ENCODE measurements at regions not wholly inside any gene's neighbourhood (a gene's known extent, or its start where the extent isn't known, plus 50 kb on each side); places are given as distances from the start of the nearest gene placed in this dataset.

- H3K27me3 ChIP-seq (replicated peaks in 1 of 7): no peaks in the 10 kb centered on the region
- H3K4me3 ChIP-seq: no peak overlapping the region
- 74 to 92% (median 82%) methylated on average over 2 of the region's 2 CpGs for WGBS, 5 donors
These were observed 617.9 kb upstream of the POT1 start for GRCh38 chr7:125547505-125547904.

GRCh38 chr7:125530553-125530952 is 600.9 kb upstream of the POT1 start:
- whole genome bisulfite sequencing, 5 donors: 67 to 90% (median 80%) methylated on average over 1 of the region's 1 CpG
- Histone ChIP-seq H3K4me1 (no peaks in the 10 kb centered on the region), H3K36me3 (no peaks in the 10 kb centered on the region), H3K9me3 (peaks cover 0 to 8% (median 0%) of the 10 kb centered on the region in 8 donors), H3K27me3 (replicated peaks in 1 of 7) (no peaks in the 10 kb centered on the region), H3K4me3 (no peak overlapping the region), H3K27ac (no peak overlapping the region)
- intact Hi-C loops (cut with DNase I; ENCODE audit: low total_unique reads): no loop called here
- TF ChIP-seq POLR2AphosphoS5 (IDR thresholded peaks at IDR 0.05): no peak
- no peak for TF ChIP-seq POLR2A (IDR thresholded peaks at IDR 0.05)
- no peak for TF ChIP-seq CTCF (IDR thresholded peaks at IDR 0.05 in 8 of 11, conservative IDR thresholded peaks at IDR 0.05 in 3 of 11)
- DNase-seq: no peak

More at GRCh38 chr7:125547505-125547904, 617.9 kb upstream of the POT1 start:
- Histone ChIP-seq H3K9me3 (no peaks in the 10 kb centered on the region), H3K27ac (no peak overlapping the region), H3K36me3 (no peaks in the 10 kb centered on the region), H3K4me1 (no peaks in the 10 kb centered on the region)
- intact Hi-C loops (cut with DNase I; ENCODE audit: low total_unique reads): no loop called here
- TF ChIP-seq CTCF (IDR thresholded peaks at IDR 0.05 in 8 of 11, conservative IDR thresholded peaks at IDR 0.05 in 3 of 11): no peak
- no peak for TF ChIP-seq POLR2A (IDR thresholded peaks at IDR 0.05)
- TF ChIP-seq POLR2AphosphoS5 (IDR thresholded peaks at IDR 0.05): no peak
- no peak for DNase-seq

GRCh38 chr7:125529249-125529648 is 599.6 kb upstream of the POT1 start:
- Histone ChIP-seq H3K9me3 (peaks cover 0 to 2% (median 0%) of the 10 kb centered on the region in 8 donors), H3K36me3 (no peaks in the 10 kb centered on the region), H3K4me3 (no peak overlapping the region), H3K4me1 (no peaks in the 10 kb centered on the region), H3K27ac (no peak overlapping the region), H3K27me3 (replicated peaks in 1 of 7) (no peaks in the 10 kb centered on the region)
- 78 to 90% (median 84%) methylated on average over 1 of the region's 1 CpG for WGBS, 5 donors
- intact Hi-C loops (cut with DNase I; ENCODE audit: low total_unique reads): no loop called here
- TF ChIP-seq POLR2AphosphoS5 (IDR thresholded peaks at IDR 0.05): no peak
- no peak for TF ChIP-seq POLR2A (IDR thresholded peaks at IDR 0.05)
- TF ChIP-seq CTCF (IDR thresholded peaks at IDR 0.05 in 8 of 11, conservative IDR thresholded peaks at IDR 0.05 in 3 of 11): no peak
- no peak for DNase-seq

- DNase-seq: no peak
- H3K36me3 ChIP-seq: no peaks in the 10 kb centered on the region
- H3K4me1 ChIP-seq: no peaks in the 10 kb centered on the region
- no peak overlapping the region for H3K27ac ChIP-seq
- WGBS, 5 donors: 72 to 79% (median 78%) methylated on average over 5 of the region's 5 CpGs
- no peak overlapping the region for H3K4me3 ChIP-seq
- H3K27me3 ChIP-seq (replicated peaks in 1 of 7): no peaks in the 10 kb centered on the region
- intact Hi-C loops (cut with DNase I; ENCODE audit: low total_unique reads): no loop called here
- no peak for TF ChIP-seq POLR2A (IDR thresholded peaks at IDR 0.05)
- TF ChIP-seq CTCF (IDR thresholded peaks at IDR 0.05 in 8 of 11, conservative IDR thresholded peaks at IDR 0.05 in 3 of 11): no peak
- TF ChIP-seq POLR2AphosphoS5 (IDR thresholded peaks at IDR 0.05): no peak
- H3K9me3 ChIP-seq: peaks cover 0 to 6% (median 0%) of the 10 kb centered on the region in 8 donors
These were observed 597.3 kb upstream of the POT1 start for GRCh38 chr7:125526958-125527357.

Measured in spleen (tissue), 11 donors.